NCI-H2081 treated with DMSO at 0.1 percent for 48 hours (cell line): ENCODE measurements at regions not wholly inside any gene's neighbourhood (a gene's known extent, or its start where the extent isn't known, plus 50 kb on each side); places are given as distances from the start of the nearest gene placed in this dataset.

ENCODE experiments used
- DNase-seq: peaks from one replicate; lab custom pipeline; 2025; lab: John Stamatoyannopoulos, UW

DNA sequence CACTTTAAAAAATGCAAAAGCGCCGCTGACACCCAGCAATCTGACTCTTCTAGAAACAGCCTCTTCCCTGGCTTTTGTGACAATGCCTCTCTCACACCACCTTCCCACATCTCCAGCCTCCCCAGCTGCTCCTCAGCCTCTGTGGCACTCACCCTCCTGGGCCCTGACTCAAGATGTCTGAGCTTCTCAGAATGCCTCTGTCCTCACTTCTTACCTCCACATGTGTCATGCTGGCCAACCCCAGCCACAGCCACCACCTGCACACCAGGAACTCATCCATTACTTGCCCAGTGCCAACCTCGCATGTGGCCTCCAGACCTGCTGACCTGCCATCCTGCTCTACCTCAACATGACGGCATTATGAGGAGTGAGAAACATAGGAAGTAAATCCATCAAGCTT, 249.8 kb upstream of the RAB6C start:
- DNase-seq, result no peak

GRCh38 chr2:129730979-129731378, 248.5 kb upstream of the RAB6C start:
- DNase-seq, result no peak

- no peak for DNase-seq
Observed at GRCh38 chr2:129731907-129732629, 247.4 kb upstream of the RAB6C start.

DNA sequence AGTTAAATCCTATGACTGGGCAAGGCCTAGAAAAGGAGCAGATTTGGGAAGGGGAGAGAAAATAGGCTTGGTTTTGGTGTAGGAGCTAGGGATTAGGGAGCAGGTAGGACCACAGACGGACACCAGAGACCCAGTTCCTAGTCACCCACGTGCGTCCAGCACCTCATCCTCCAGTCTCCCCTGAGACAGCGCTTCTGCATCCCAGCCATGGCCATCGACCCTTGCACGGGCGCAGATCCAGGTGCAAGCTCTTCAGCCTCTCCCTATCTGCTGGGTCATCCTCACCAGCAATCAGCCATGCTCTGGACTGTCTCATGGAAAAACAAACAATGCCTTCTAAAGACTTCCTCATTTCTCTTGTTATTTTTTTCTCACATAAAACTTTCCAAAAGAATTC, 246.8 kb upstream of the RAB6C start:
- DNase-seq, result no peak

DNA sequence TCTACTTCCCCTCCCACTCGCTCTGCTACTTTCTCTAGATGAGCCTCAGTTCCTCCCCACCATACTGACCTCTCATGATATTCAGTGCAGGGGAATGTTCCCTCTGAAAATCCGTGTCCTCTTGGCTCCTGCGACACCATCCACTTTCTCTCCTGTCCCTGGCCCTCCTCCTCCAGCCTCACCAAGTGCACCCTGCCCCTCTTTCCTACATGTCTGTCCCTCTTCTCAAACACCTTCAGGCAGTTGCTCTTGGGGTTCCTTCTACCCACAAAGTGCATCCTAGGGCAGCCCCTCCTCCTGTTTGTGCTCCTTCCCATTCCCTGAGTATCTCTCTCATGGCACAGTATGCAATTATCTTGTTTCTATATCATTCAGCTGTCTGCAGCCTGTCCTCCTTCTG, 246.4 kb upstream of the RAB6C start:
- no peak for DNase-seq

- DNase-seq, result no peak
Observed at GRCh38 chr2:129733579-129733978, 245.9 kb upstream of the RAB6C start.

DNA sequence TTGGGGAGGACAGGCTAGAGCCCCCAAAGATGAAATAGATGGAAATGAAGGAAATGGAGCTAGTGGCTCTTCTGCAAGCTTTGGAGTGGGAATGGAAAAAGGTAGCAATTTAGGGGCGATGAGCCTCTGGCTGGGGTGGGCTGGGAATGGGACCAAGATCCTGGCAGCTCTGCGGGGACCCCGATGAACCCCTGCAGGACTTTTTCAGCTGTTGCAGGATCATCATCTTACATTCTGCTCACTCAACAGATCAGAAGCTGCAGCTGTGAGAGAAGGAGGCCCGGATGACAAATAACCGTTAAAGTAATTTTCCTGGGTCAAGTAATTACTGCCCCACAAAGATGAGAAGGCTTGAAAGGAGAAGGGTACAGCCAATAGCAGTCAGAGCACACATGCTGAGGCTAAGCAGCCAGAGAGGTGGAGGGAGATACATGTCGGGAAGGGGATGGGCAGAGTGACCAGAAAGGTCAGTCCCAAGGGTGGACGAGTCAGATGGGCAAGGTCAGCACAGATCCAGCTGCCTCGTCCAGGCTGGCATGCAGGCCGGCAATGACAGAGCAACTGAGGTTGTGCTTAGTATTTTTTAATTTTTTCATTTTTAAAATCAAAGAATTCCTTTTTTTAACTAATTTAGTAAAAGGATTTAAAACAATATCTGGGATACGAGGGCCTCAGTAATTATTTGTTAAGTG, 245.0 kb upstream of the RAB6C start:
- DNase-seq, result no peak

- no peak for DNase-seq
Observed at GRCh38 chr2:129735576-129735975, 243.9 kb upstream of the RAB6C start.

GRCh38 chr2:129737660-129738527, 241.6 kb upstream of the RAB6C start:
- DNase-seq, result no peak

- no peak for DNase-seq
Observed at GRCh38 chr2:129738799-129739198, 240.7 kb upstream of the RAB6C start.

GRCh38 chr2:129740504-129740903, 239.0 kb upstream of the RAB6C start:
- no peak for DNase-seq

DNA sequence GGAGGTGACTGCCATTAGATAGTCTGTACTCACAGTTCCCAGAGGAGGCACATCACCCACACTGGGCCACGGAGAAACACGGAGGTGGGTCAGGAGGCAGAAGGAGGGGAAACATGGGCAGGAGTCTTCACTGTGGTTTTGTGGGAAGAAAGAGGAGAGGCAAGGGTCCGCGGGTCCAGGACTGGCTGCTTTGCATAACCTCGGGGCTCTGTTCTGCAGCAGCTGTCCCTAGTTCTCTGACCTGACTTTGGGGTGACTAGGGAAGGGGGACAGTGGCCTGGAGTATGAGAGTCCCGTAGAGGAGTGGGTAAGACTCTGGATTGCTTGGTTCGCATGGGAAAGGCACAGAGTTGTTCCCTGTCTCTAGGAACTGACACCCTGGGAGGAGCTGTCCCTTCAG, 238.3 kb upstream of the RAB6C start:
- DNase-seq, result no peak

- no peak for DNase-seq
Observed at GRCh38 chr2:129741623-129742022, 237.8 kb upstream of the RAB6C start.

- no peak for DNase-seq
Observed at GRCh38 chr2:129742415-129743180, 236.9 kb upstream of the RAB6C start.

GRCh38 chr2:129744141-129744540, 235.3 kb upstream of the RAB6C start:
- DNase-seq, result no peak

- no peak for DNase-seq
Observed at GRCh38 chr2:129744649-129745048, 234.8 kb upstream of the RAB6C start.

GRCh38 chr2:129747500-129748125, 231.9 kb upstream of the RAB6C start:
- DNase-seq, result no peak

DNA sequence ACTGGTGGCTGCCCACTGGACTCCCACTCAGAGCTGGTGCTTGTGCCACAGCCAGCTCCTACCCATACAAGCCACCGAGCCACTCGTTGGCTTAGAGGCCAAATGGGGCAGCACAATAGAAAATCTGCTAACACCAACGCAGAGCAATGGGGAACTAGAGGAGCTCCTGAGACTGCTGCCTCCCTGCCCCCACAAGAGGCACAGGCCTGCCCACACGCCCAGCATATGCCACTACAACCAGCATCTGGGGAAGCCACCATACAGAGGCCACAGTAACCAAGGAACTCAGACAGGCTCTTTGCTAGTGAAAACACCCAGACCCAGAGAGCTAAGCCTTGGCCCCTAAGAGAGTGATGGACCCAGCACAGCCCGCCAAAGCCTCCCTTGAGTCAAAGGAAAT, 231.2 kb upstream of the RAB6C start:
- DNase-seq, result no peak

DNA sequence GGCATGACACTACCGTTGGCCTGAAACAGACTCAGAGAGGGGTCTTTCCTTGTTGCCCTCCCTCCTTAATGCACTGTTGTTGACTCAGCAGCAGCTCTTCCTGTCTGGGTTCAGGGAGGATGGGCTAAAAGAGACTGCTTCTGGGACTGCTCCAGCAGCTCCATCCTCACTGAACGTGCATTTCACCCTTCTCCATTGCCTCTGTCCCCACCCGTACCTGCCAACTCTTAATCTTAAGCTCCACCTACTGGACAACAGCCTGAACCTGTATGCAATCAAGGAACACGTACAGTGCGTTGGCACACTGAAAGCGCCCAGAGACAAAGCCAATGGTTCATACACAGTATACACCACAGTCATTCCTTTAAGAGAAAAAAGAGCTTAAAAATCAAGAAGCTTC, 230.8 kb upstream of the RAB6C start:
- DNase-seq, result no peak

DNA sequence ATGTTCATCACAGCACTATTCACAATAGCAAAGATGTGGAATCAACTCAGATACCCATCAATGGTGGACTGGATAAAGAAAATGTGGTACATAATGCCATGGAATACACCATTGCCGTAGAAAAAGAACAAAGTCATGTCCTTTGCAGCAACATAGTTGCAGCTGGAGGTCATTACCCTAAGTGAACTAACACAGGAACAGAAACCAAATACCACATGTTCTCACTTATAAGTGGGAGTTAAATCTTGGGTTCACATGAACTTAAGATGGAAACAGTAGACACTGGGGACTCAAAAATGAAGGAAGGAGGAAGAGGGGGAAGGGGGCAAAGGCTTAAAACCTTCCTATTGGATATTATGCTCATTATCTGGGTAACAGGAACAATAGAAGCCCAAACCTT, 228.1 kb upstream of the RAB6C start:
- DNase-seq, result no peak

DNA sequence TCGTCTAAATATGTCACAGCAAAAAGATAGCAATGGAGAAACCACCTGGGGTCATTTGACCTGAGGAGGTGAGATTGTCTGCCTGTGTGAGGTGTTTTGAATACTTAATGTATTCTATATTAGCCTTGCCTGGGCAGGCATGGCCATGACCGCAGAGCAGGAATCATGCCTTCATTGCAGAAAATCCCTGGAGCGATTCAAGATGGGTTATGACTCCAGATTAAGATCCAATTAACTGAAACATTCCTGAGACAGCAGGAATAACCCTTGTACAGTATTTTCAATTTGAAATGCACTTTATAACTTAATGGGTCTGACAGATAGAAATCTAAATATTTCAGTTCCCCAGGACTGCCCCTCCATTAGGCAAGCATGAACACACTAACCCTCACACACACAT, 227.3 kb upstream of the RAB6C start:
- no peak for DNase-seq

- no peak for DNase-seq
Observed at GRCh38 chr2:129752686-129753085, 226.8 kb upstream of the RAB6C start.
